Bone marrow (tissue), 2 donors: ENCODE measurements at regions not wholly inside any gene's neighbourhood (a gene's known extent, or its start where the extent isn't known, plus 50 kb on each side); places are given as distances from the start of the nearest gene placed in this dataset.
"Not testable (repeated sequence)": the region's sequence is repeated elsewhere in the genome, so short reads cannot be mapped to it uniquely, and the experiment has no call there.

Experiments used
- DNase-seq, 2 donors: peaks; one replicate each; lab custom pipeline; 2025; lab: John Stamatoyannopoulos, UW

DNA sequence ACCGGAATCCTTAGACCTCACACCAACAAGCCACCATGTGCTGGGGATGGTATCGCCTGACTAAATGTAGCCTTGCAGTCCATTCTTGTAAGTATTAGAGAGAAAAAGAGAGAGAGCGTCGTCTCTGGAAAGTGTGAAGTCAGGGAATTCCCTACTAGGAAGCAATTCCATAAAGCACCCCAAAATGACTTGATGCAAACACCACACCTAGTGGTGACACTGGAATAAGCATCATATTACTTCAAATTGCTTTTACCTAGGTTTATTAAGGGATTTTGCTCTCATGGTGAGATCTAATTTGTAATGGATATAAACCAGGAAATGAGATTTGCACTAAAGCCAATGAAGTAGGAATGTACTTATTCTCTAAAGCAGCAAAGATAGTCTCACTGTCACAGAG, 111.4 kb upstream of the METTL9 start:
- DNase-seq, result not testable (repeated sequence)

DNA sequence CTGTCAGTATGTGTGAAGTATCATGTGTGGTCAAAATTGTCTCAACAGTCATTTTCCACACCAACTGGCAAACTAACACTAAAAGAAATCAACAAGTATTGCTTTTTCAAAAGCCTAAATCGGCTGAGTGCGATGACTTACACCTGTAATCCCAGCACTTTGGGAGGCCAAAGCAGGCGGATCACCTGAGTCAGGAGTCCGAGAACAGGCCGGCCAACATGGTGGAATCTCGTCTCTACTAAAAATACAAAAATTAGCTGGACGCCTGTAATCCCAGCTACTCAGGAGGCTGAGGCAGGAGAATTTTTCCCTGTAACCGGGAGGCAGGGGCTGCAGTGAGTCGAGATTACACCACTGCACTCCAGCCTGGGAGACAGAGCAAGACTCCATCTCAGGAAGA, 100.3 kb upstream of the METTL9 start:
- not testable (repeated sequence) for DNase-seq

DNA sequence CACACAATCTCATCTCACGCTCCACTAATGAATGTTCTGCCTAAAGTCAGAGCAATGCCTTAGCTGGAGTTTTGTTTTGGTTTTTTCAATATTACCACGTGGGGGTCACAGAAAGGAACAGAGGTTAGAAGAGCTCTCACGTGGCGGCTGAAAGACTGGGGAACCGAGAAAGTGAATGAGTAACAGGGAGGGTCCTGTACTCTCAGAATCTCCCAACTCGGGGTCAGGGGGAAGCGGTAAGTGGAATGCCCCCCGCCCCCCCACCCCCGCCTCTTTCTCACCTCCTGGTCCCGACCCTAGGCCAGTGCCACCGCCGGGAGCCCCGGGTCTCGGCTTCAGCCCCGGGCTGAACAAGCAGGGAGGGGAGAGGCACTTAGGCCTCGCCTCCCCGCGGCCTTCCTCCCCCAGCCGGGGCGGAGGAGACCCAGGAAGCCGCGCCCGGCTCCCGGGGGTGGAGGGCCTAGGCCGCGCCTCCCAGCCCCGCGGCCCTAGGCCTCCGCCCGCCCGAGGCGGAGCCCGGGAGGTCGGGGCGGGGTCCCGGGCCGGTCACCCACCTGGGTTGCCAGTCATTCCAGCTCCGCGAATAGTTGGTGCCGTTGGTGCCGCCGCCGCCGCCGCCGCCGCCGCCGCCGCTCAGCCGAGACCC, 98.0 kb upstream of the METTL9 start:
- not testable (repeated sequence) for DNase-seq

DNA sequence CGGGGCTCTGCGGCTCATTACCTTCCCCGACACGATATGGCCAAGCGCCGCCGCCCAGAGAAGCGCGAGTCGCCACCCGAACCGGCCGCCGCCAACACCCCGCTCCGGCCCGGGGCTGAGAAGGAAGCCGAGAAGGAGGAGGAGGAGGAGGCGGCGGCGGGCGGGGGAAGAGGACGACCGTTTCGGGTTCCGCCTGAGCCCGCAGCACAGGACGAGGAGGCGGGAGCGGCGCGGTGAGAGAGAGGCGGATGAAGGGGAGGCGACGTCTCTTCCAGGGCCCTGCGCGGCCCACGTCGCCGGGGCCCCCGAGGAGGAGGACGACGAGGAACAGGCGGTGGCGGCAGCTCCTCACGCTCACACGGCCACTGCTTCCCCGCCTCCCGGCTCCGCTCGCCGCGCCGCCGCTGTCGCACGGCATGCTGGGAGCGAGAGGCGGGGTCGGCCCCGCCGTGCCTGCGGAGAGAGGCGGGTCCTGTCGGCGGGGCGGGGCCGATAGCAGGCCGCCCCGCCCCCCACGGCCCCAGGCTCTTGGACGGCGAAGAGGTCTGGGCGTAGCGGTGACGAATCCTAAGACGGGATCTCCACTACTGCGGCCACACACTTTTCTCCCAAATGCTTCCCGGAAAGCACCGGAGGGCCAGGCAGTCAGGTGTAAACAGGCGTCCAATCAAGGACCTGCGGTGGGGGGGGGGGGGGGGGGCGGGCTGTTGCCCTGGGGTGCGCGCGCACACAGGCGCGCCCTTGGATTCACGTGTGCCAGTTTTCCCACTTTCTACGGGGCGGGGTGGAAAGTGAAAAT, 97.3 kb upstream of the METTL9 start:
- DNase-seq, result peak; percentile 71 to 91

DNA sequence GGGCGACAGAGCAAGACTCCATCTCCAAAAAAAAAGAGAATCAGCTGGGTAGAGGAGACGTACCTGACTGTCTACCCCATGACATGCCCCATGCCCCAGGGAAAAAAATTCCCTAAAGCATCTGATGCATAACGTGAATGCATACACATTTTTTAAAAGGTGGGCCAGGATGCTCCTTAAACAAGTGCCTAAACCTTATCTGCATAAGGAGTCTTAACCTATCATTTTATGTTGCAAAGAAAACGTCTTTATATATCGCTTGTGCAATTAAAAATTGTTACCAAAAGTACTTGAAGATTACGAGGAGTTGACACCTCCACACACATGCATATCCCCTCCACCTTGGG, 95.8 kb upstream of the METTL9 start:
- DNase-seq, result not testable (repeated sequence)

DNA sequence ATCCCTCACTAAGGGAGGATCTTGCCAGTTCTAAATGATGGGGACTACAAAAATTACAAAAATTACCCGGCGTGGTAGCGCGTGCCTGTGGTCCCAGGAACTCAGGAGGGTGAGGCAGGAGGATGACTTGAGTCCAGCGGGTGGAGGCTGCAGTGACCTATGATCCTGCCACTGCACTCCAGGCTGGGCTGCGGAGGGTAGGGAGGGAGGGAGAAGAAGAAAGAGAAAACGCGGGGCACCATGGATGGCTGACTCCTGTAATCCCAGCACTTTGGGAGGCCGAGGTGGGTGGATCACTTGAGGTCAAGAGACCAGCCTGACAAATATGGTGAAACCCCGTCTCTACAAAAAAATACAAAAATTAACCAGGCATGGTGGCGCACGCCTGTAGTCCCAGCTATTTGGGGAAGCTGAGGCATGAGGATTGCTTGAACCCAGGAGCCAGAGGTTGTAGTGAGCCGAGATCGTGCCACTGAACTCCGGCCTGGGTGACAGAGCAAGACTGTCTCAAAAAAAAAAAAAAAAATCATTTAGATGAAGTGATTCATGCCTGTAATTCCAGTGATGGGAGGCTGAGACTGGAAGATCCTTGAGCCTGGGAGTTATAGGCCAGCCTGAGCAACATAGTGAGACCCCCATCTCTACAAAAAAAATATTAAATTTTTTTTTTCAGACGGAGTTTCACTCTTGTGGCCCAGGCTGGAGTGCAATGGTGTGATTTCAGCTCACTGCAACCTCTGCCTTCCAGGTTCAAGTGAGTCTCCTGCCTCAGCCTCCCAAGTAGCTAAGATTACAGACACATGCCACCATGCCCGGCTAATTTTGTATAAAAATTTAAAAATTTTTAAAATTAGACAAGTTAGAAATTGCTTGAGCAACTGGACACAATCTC, 95.2 kb upstream of the METTL9 start:
- not testable (repeated sequence) for DNase-seq

DNA sequence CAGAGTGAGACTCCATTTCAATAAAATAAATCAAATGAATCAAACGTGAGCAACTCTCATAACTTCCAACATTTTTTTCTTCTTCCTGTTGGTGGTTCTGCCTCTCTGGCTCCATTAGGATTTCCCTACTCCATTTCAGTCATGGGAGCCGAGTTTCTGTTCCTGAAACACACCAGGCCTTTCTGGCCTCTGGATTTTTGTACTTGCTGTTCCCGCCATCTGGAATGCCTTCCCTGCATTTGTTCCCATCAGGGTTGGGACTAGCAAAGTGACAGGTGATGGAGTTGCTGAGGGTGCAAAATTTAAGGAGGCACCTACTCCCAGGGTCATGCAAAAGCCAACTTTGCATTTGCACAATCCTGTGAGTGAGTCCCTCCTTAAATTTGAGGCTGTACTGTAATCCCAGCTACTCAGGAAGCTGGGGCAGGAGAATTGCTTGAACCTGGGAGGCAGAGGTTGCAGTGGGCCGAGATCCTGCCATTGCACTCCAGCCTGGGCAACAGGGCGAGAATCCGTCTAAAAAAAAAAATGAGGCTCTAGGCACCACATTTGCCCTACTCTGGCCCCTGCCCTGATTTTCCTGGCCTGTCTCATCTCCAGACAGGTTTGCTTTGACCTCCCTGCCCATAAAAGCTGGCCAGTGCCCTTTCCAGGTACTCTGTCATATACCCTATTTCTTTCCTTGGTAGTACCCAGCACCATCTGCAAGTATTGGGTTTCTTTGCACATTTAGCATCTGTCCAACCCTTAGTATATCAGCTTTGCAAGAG, 93.4 kb upstream of the METTL9 start:
- not testable (repeated sequence) for DNase-seq

DNA sequence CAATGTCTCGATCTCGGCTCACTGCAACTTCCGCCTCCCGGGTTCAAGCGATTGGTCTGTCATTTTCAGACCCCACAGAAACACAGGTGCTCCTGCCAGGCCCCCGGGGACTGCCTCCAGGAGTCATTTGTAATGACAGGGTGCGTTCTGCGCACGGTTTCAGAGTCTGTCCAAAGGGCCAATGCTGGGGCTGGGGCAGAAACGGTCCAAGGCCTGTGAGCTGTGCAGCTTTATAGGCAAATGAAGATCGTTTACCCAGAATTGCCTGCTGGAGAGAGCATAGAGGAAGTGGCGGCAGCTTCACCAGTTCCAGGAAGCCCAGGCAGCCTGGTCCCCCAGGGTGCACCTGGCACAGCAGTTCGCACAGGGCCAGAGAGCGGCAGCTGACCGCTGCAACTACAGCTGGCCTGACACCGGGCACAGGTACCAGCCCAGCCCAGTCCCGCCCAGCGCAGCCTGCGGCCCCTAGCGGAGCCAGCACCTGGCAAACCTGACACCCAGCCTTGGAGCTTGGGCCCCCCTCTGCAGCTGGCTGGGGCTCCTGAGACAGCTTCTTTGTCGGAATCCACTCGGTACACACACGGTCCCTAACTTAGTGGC, 92.4 kb upstream of the METTL9 start:
- peak; percentile 14 to 34 for DNase-seq

DNA sequence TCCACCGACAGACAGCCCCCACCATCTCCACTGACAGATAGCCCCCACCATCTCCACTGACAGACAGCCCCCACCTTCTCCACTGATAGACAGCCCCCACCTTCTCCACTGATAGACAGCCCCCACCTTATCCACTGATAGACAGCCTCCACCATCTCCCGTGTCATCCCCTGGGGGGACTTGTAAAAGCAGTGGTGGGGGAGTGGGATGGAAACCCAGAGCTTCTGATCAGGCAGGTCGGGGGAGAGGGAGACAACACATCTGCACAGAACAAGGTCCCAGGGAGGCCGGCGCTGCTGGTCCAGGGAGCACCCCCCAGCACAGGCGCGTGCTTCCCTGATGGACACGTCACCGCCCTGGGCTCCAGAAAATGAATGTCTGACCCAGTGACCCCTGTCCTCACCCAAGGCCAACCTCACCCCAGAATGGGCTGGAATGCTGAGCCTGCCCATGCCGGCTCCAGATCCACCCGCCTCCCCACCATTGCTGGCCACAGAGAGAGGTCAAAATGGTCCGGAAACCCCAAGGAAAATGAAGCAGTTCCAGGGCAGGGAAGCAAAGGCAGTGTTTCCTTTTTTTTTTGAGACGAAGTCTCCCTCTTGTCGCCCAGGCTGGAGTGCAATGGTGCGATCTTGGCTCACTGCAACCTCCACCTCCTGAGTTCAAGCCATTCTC, 91.6 kb upstream of the METTL9 start:
- not testable (repeated sequence) for DNase-seq

DNA sequence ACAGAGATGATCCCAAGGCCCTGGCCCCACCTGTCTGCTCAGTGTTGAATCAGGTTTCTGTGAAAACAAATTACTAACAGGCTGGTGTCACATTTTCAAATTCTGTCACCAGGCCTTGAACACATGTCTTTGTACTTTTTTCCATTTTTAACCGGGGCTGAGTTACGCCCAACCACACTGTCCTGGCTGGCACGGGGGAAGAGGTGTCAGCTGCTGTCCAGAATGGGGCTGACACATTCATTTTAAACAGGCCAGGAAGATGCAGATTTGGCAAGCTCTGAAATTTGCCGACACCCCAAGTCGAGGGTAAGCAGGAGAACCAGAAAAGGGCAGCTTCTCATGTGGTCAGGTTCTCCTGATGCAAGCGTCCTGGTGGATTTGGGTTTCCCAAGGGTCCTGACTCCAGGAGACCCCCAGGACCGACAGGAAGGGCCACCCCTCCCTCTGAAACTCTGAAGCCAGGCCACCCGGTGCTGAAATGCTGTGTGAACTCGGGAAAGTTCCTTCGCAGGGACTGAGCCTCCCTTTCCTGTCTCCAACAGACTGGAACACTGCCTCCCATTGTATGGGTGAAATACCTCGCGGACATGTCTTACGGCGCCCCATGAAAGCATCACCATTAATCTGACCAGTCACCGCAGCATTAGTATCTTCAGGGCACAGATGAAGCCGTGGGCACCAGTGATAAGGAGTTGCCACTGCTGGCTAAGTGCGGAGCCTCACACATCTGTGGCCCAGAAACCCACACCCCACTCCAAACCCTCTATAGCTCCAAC, 90.5 kb upstream of the METTL9 start:
- not testable (repeated sequence) for DNase-seq

DNA sequence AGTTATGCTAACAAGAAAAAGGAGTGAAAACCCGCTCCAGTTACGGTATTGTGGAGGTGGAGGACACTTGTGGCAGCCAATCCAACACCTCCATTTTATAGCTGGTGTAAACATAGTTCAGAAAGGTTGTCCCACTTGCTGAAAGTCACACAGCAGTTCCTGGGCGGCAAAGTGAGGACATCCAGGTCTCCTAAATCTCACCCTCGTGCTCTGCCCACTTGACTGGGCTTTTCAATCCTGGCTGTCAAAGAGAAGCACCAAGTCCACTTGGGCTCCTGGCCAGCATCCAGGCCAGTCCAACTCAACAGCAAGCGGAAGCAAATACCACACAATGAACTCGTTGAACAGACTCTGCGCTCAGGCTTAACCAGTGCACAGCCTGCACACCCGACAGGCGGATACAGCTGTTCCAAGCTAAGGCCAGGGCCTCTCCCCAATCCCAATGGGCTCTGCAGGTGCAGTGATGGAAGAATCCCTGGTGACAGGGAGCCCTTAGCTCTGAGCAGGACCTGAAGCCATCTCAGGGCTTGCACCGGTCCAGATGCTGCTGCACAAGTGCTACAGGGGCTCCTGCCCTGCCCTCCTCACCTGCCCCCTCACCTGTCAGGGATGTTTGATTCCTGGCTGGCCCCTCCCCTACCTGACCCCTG, 89.8 kb upstream of the METTL9 start:
- DNase-seq, result not testable (repeated sequence)

DNA sequence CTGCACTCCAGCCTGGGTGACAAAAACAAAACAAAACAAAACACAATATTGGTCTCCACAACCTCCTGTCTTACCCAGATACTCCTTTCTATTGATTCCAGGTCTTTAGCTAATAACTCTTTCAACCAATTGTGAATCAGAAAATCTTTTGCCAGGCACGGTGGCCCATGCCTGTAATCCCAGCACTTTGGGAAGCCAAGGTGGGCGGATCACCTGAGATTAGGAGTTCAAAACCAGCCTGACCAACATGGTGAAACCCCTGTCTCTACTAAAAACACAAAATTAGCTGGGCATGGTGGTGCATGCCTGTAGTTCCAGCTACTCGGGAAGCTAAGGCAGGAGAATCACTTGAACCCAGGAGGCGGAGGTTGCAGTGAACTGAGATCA, 88.5 kb upstream of the METTL9 start:
- not testable (repeated sequence) for DNase-seq

DNA sequence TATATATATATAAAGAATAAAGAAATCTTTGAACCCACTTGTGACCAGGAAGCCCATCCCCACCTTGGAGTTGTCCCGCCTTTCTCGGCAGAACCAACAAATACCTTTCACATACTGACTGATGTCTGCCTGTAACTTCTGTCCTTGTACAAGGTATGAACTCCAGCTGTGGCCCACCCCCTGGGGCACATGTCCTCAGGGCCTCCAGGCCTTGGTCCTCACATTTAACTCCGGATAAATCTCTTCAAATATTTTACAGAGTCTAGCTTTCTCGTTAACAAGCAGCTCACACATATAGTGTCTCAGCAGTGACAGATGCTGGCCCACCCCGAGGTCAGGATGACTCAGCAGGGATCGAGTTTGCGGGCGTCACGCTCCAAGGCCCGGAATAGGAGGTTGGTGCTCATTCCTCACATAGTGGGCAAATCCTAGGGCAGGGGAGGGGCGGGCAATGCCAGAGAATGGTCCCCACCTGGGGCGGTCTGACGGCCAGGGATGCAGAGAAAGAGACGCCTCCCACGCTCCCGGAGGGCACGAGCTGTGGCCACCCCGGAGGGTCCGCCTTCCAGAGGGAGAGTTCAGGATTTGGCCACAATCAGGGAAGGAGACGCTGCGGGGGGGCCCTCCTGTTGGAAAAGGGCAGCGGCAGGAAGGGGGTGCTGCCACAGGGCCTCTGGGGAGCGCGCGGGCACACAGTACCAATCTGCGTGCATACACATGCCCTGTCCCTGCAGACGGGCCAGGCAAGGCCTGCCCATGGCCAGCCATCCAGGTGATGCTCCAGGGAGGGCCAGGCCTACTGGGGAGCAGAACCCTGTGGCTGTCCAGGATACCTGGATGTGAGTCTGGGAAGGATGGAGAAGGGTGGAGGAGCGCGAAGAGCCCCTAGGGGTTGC, 87.8 kb upstream of the METTL9 start:
- DNase-seq, result not testable (repeated sequence)

DNA sequence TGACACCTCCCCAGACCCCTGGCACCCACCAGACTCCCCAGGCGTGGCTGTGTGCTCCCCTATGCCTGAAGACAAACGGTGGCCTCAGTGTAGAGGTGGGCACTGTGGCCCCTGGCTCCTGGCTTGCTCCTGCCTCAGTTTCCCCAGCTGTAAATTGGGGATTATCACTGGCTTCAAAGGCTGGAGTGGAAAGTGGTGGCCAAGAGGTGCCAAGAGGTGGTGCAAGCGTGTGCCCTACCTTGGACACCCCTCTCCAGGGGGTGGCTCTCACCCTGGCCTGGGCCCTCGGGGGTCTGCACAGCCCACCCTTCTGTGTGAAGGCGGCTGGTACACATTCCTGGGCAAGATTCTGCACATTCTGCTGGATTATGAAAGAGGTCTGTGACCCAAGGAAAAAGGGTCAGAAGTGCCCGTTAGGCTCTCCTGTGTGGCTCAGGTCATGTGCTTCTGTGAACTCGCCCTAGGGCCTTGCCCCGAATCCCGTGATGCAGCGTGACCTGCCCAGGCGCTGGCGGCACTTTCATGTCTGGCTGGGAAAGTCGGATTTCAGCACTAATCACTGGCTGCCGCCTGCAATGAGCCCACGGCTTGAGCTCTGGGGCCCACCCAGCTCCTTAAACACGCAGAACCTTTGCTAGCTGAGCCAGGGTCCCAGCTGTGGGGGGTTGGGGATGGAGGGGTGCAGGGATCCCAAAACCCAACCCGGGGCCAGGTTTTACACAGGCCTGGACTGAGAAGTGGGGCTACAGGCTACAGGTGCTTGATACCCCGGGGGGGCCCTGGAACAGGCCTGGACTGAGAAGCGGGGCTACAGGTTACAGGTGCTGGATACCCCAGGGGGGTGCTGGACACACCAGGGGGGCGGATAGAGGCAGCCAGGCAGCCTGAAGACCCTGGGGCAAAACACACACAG, 86.8 kb upstream of the METTL9 start:
- DNase-seq, result not testable (repeated sequence)

DNA sequence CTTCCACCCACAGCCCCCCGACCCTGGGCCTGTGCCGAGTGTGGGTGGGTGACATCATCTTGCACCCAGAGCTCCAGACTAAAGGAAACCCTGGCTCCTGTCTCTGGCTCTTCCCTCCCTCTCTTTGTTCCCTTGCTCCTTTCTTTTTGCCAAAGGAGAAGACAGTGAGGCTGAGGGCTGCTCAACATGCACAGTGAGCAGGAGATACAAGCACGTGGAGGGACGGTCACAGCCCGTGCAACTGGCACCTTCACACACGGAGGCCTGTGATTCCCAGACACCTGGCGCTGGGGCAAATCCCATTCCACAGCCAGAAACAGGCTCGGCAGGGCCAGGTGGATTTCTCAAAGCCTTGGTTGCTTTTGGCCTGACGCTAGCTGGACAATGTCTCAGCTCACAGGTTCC, 86.0 kb upstream of the METTL9 start:
- DNase-seq, result not testable (repeated sequence)

DNA sequence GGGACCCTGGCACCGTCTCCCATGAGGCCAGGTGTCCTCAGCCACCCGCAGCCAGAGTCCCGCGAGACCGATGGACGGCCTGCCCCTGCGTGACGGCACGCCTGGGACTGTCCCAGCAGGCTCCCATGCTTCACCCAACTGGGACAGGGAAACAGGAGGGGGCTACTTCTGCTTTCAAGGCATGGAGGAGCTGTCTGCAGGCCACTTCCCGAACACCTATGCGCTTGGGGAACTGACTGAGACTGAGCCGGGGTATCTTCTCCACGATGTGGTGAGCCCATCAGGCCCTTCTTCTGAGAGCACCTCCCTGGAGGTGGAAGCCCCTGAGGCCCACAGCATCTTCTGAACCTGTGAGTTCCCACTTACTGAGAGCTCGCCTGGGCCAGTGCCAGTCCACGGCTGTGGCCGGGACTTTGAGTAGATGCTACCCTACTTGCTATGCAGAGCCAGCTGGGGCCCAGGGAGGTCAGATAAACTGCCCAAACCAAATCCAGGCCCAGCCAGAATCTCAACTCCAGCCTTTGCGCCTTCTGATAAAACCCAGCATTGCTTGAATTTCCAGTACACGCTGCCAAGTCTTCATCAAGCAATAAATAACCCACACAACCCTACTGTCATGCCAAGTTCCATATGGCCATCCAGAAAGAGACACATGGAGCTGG, 85.4 kb upstream of the METTL9 start:
- not testable (repeated sequence) for DNase-seq

DNA sequence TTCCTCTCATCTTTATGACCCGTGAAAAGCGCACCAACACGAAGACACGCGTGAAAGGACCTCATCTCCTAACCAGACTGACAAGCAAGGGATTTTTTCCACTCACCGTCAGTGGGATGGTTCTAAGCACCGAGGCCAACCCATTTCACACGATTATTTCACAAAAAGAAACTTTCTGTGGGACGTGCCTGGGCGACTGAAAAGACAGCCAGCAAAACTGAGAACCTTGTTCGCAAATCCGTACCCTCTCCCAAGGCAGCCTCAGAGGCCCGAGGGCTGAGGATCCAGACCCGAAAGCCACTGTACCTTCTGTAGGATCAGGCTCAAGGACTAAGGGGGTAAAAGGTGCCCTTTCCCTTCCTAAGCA, 84.9 kb upstream of the METTL9 start:
- not testable (repeated sequence) for DNase-seq
